NT2/D1 (cell line): ENCODE measurements at regions not wholly inside any gene's neighbourhood (a gene's known extent, or its start where the extent isn't known, plus 50 kb on each side); places are given as distances from the start of the nearest gene placed in this dataset.

Experiments used
- YY1 ChIP-seq: IDR thresholded peaks from 2 replicates; pipeline ENCODE4 v1.6.1; 2011; ENCODE audit not compliant: insufficient read length, insufficient read depth
- ZNF274 ChIP-seq: IDR thresholded peaks from 2 replicates; pipeline ENCODE4 v1.6.1; 2011; ENCODE audit warnings: mild to moderate bottlenecking, low read depth, low read length

GRCh38 chr3:168722091-168722490 lies 626.4 kb upstream of the GOLIM4 start:
- TF ChIP-seq ZNF274 (no peak), YY1 (no peak)
